Hematopoietic multipotent progenitor cell treated with erythropoietin and hydrocortisone succinate and interleukin-3 and kit ligand, for 4 days (in vitro differentiated cells): ENCODE measurements at regions not wholly inside any gene's neighbourhood (a gene's known extent, or its start where the extent isn't known, plus 50 kb on each side); places are given as distances from the start of the nearest gene placed in this dataset.

ENCODE experiments used
- DNase-seq: peaks from one replicate; pipeline ENCODE4 v3.0.0-alpha.2; 2015

GRCh38 chr10:50936335-50936734, 50.9 kb upstream of the A1CF start:
- no peak for DNase-seq

GRCh38 chr10:50937230-50937907, 51.9 kb upstream of the A1CF start:
- peak; percentile 37 for DNase-seq

GRCh38 chr10:50941629-50942028, 56.2 kb upstream of the A1CF start:
- DNase-seq, result no peak

- DNase-seq, result no peak
These were observed 61.8 kb upstream of the A1CF start for GRCh38 chr10:50946991-50947781.

- DNase-seq, result no peak
These were observed 65.9 kb upstream of the A1CF start for GRCh38 chr10:50951365-50951764.

GRCh38 chr10:50961297-50961696, 75.9 kb upstream of the A1CF start:
- no peak for DNase-seq

GRCh38 chr10:50963063-50963462, 77.6 kb upstream of the A1CF start:
- DNase-seq, result no peak

- no peak for DNase-seq
These were observed 83.1 kb upstream of the A1CF start for GRCh38 chr10:50968386-50969091.

- DNase-seq, result no peak
These were observed 87.2 kb upstream of the A1CF start for GRCh38 chr10:50972591-50972990.

GRCh38 chr10:50981385-50981784, 92.9 kb upstream of the PRKG1 start:
- DNase-seq, result no peak

GRCh38 chr10:50981904-50982303, 92.4 kb upstream of the PRKG1 start:
- DNase-seq, result no peak

- DNase-seq, result no peak
These were observed 91.3 kb upstream of the PRKG1 start for GRCh38 chr10:50982989-50983388.

GRCh38 chr10:50987934-50988333, 86.4 kb upstream of the PRKG1 start:
- no peak for DNase-seq

GRCh38 chr10:50988792-50989191, 85.5 kb upstream of the PRKG1 start:
- DNase-seq, result peak; percentile 49

- peak; percentile 47 for DNase-seq
These were observed 83.5 kb upstream of the PRKG1 start for GRCh38 chr10:50990568-50991455.

- peak; percentile 13 for DNase-seq
These were observed 82.6 kb upstream of the PRKG1 start for GRCh38 chr10:50991456-50992355.

- no peak for DNase-seq
These were observed 81.9 kb upstream of the PRKG1 start for GRCh38 chr10:50992356-50992901.

GRCh38 chr10:50992972-50993766, 81.1 kb upstream of the PRKG1 start:
- no peak for DNase-seq

- no peak for DNase-seq
These were observed 80.5 kb upstream of the PRKG1 start for GRCh38 chr10:50993771-50994251.

GRCh38 chr10:50997461-50997860, 76.8 kb upstream of the PRKG1 start:
- no peak for DNase-seq
